OCI-LY1 (cell line): ENCODE measurements at regions not wholly inside any gene's neighbourhood (a gene's known extent, or its start where the extent isn't known, plus 50 kb on each side); places are given as distances from the start of the nearest gene placed in this dataset.

ENCODE experiments used
- CTCF ChIP-seq: fragments of 200-600 bp; sonication (generic), shearing (Covaris generic); IDR thresholded peaks from 2 replicates; pipeline ENCODE4 v1.5.1; 2017; ENCODE audit warnings: mild to moderate bottlenecking, antibody characterized with exemption, low read length, moderate library complexity, mixed read lengths
- EZH2 ChIP-seq: fragments of 200-600 bp; sonication (generic), shearing (Covaris generic); IDR thresholded peaks from 2 replicates; pipeline ENCODE4 v1.8.0; 2017; ENCODE audit warnings: borderline replicate concordance, mixed run types, mild to moderate bottlenecking, antibody characterized with exemption, low read length, moderate library complexity, mixed read lengths

DNA sequence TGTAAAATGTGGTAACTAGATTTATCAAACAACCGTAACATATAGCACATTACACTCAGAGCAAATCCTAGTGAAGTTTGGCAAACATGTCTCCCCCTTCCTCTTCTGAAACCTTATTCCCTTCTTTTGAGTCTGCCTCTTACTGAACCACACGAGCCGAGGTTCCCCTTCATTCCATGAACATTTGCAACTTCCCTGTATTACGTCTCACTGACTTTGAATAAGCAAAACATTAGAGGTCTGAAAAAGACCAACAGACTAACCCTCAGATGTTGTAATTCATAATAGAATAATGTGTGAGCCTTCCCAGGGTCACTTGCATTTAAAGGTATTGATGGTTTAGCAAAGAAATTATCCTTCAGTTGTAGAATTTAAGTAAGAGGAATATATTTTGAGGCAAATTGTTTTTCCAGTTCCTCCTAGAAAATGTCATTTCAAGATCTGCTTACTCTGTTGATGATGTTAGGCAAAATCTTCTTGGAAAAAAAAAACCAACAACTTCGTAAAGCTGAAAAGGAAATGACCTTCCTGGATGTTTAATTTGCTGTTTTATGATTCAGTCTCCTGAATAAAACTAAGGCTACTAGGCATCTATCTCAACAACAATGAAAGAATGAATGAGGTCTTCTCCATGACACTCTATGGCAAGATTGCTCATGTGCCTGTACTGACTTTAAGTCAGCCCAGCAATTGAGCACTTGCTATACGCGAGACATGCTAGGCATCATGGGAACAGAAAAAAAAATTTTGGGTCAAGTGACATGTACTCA is 296.9 kb upstream of the NECTIN3 start:
- TF ChIP-seq EZH2 (no peak), CTCF (no peak)
